ENCODE measurements at regions not wholly inside any gene's neighbourhood (a gene's known extent, or its start where the extent isn't known, plus 50 kb on each side); places are given as distances from the start of the nearest gene placed in this dataset.

DNA sequence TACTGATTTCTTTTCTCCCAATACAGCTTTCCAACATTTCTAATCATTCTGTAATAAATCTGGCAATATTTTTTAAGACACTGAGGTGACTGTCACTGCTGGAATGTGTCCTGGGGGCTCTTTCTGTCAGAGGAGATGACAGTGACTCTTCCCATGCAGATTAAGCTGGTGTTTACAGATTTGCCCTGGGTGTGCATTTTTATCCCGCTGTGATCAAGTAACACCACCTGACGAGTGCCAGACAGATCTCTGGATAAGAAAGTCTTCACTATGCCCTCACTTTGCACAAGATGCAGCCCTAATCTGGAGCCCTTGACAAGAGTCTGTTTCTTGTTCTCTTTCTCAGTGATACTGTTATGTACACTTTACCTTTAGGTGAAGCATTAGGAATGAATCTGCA, 477.7 kb downstream of the ZIC1 start:
- Mint-ChIP-seq H3K27me3 (no peaks in the 10 kb centered on the region), H3K4me3 (no peak overlapping the region)
- DNase-seq = no peak

DNA sequence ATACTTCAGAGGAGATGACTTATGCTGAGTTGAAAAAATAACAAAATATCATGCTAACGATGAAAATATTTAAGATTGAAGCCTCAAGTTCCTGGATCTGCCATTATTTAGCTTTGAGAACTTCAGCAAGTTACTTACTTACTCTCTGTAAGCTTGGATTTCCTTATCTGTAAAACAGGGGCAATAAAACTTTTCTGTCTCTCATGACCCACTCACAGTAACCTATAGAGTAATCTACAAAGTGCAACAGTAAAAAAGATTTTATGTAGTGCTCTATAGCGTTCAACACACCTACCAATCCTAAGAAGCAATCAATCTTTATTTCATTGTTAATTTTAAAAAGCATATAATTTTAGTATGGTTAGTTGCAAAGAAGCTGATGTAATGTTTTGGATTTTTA, 478.6 kb downstream of the ZIC1 start:
- H3K27me3 Mint-ChIP-seq = no peaks in the 10 kb centered on the region
- POLR2A ChIA-PET = no interaction called here
- H3K27ac Mint-ChIP-seq = no peak overlapping the region
- CTCF ChIA-PET = no interaction called here
- intact Hi-C loops (cut with DNase I, micrococcal nuclease) = no loop called here
- no peak for DNase-seq
- H3K4me3 Mint-ChIP-seq = no peak overlapping the region
- H3K9me3 Mint-ChIP-seq (ENCODE audit: low read depth) = peaks cover 6% of the 10 kb centered on the region
- H3K36me3 Mint-ChIP-seq (ENCODE audit: low read depth) = no peaks in the 10 kb centered on the region
- ATAC-seq = no peak
- no peaks in the 10 kb centered on the region for H3K4me1 Mint-ChIP-seq

More for the DNA sequence above, 477.7 kb downstream of the ZIC1 start:
- CTCF ChIA-PET = no interaction called here
- POLR2A ChIA-PET = no interaction called here
- Mint-ChIP-seq H3K9me3 (ENCODE audit: low read depth) (peaks cover 6% of the 10 kb centered on the region), H3K4me1 (no peaks in the 10 kb centered on the region), H3K27ac (no peak overlapping the region), H3K36me3 (ENCODE audit: low read depth) (no peaks in the 10 kb centered on the region)
- intact Hi-C loops (cut with DNase I, micrococcal nuclease) = no loop called here
- ATAC-seq = no peak

DNA sequence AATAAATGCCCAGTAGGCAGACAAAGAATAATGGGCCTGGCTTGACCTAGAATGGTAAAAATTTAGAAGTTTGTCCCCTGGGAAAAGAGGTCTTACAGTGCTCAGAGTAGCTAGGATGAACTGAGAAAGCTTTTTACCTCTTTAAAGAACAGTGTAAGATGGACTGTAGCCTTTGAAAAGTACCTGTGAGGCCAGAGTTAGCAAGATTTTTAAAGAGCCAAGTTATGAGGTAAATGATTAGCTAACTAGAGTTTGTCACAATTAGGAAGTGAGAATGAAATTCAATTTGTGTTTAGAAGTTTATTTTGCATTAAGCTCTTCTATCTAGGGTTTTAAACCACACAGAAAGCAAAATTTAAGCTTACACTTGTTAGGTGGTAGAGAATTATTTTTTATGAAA, 480.9 kb downstream of the ZIC1 start:
- intact Hi-C loops (cut with DNase I, micrococcal nuclease) = no loop called here
- DNase-seq (no peak), ATAC-seq (no peak)
- POLR2A ChIA-PET = no interaction called here
- Mint-ChIP-seq H3K36me3 (ENCODE audit: low read depth) (no peaks in the 10 kb centered on the region), H3K9me3 (ENCODE audit: low read depth) (peaks cover 2% of the 10 kb centered on the region), H3K27me3 (no peaks in the 10 kb centered on the region), H3K27ac (no peak overlapping the region), H3K4me3 (no peak overlapping the region), H3K4me1 (no peaks in the 10 kb centered on the region)
- CTCF ChIA-PET = no interaction called here

GRCh38 chr3:147895509-147895908, 486.3 kb downstream of the ZIC1 start:
- DNase-seq (no peak), ATAC-seq (no peak)
- no peaks in the 10 kb centered on the region for H3K4me1 Mint-ChIP-seq
- no peaks in the 10 kb centered on the region for H3K36me3 Mint-ChIP-seq (ENCODE audit: low read depth)
- H3K9me3 Mint-ChIP-seq (ENCODE audit: low read depth) = no peaks in the 10 kb centered on the region
- H3K27ac Mint-ChIP-seq = no peak overlapping the region
- POLR2A ChIA-PET = no interaction called here
- intact Hi-C loops (cut with DNase I, micrococcal nuclease) = no loop called here
- CTCF ChIA-PET = no interaction called here
- no peaks in the 10 kb centered on the region for H3K27me3 Mint-ChIP-seq
- H3K4me3 Mint-ChIP-seq = no peak overlapping the region

DNA sequence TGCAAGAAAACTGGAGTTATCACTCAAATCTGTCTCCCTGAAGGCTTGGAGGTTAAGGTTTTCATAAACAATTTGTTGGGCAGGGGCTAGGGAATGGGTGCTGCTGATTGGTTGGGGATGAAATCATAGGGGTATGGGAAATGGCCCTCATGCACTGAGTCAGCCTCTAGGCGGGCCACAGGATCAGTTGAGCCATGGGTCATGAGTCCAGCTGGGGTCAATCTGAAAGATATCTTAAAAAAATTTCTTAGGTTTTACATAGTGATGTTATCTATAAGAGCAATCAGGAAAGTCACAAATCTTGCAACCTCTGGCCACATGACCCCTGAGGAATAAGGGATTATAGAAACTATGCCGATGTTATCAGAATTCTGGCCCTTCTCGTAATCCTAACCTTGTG, 491.7 kb downstream of the ZIC1 start:
- intact Hi-C loops (cut with DNase I, micrococcal nuclease) = no loop called here

DNA sequence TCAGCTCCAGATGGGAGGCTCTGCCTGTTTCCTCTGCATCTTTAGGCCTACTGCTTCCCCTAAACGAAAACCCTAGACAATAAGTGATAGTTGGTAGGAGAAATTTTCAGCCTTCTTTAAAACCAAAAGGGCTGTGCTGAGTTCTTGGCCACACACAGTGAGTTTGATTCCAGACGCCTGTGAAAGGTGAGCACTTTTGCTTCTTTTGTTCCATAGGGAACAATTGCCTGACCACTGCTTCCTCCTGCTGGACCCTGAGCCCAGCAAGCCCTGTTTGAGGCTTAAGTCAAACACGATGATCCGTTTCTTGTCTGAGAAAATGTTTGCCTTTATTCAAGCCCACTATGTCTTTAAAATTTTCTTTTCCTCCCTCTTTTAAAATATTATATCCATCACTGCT, 493.9 kb downstream of the ZIC1 start:
- Mint-ChIP-seq H3K4me3 (no peak overlapping the region), H3K27me3 (no peaks in the 10 kb centered on the region), H3K4me1 (no peaks in the 10 kb centered on the region), H3K36me3 (ENCODE audit: low read depth) (no peaks in the 10 kb centered on the region), H3K9me3 (ENCODE audit: low read depth) (no peaks in the 10 kb centered on the region), H3K27ac (no peak overlapping the region)
- no peak for ATAC-seq
- intact Hi-C loops (cut with DNase I, micrococcal nuclease) = no loop called here
- no peak for DNase-seq
- CTCF ChIA-PET = no interaction called here
- POLR2A ChIA-PET = no interaction called here

More for the DNA sequence above, 491.7 kb downstream of the ZIC1 start:
- ATAC-seq (no peak), DNase-seq (no peak)
- H3K4me1 Mint-ChIP-seq = no peaks in the 10 kb centered on the region
- H3K27me3 Mint-ChIP-seq = no peaks in the 10 kb centered on the region
- H3K9me3 Mint-ChIP-seq (ENCODE audit: low read depth) = no peaks in the 10 kb centered on the region
- no peaks in the 10 kb centered on the region for H3K36me3 Mint-ChIP-seq (ENCODE audit: low read depth)
- POLR2A ChIA-PET = no interaction called here
- CTCF ChIA-PET = no interaction called here
- H3K27ac Mint-ChIP-seq = no peak overlapping the region
- H3K4me3 Mint-ChIP-seq = no peak overlapping the region

DNA sequence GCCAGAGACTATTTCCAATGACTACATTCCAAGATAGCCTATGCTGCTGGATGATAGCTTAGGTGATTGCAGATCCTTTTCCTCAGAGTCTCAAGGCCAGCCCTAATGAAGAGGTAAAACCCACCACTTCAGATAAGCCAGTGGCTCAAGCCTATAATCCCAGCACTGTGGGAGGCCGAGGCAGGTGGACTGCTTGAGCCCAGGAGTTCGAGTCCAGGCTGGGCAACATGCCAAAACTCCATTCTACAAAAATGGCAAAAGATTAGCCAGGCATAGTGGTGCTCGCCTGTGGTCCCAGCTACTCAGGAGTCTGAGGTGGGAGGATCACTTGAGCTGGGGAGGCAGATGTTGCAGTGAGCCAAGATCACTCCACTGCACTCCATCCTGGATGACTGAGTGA, 495.3 kb downstream of the ZIC1 start:
- H3K4me3 Mint-ChIP-seq = no peak overlapping the region
- no peak overlapping the region for H3K27ac Mint-ChIP-seq
- no peaks in the 10 kb centered on the region for H3K9me3 Mint-ChIP-seq (ENCODE audit: low read depth)
- DNase-seq = no peak
- intact Hi-C loops (cut with DNase I, micrococcal nuclease) = no loop called here
- ChIA-PET CTCF (no interaction called here), POLR2A (no interaction called here)
- no peaks in the 10 kb centered on the region for H3K36me3 Mint-ChIP-seq (ENCODE audit: low read depth)
- no peak for ATAC-seq
- H3K27me3 Mint-ChIP-seq = no peaks in the 10 kb centered on the region
- H3K4me1 Mint-ChIP-seq = no peaks in the 10 kb centered on the region

DNA sequence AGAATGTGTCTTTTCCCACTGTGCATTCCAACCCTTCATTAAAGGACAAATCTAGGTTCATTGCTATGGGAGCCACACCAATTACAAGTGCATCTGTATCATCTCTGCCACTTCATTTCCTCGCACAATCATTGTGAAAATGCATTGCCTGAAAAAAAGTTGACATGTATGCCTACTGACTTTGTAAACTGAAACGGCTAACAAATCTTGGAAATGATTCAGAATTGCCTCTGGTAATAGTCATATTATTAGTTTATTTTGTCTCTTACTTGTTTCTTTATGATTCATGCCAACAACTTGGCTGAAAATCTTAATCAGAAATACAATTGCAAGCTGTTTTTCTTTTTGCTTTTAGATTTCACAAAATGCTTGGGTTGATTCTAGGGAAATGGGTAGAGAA, 497.1 kb downstream of the ZIC1 start:
- no peaks in the 10 kb centered on the region for H3K27me3 Mint-ChIP-seq
- ATAC-seq (no peak), DNase-seq (no peak)
- no peak overlapping the region for H3K4me3 Mint-ChIP-seq
- intact Hi-C loops (cut with DNase I, micrococcal nuclease) = no loop called here
- H3K4me1 Mint-ChIP-seq = no peaks in the 10 kb centered on the region
- no peaks in the 10 kb centered on the region for H3K36me3 Mint-ChIP-seq (ENCODE audit: low read depth)
- ChIA-PET POLR2A (no interaction called here), CTCF (no interaction called here)
- no peak overlapping the region for H3K27ac Mint-ChIP-seq
- H3K9me3 Mint-ChIP-seq (ENCODE audit: low read depth) = peaks cover 3% of the 10 kb centered on the region

DNA sequence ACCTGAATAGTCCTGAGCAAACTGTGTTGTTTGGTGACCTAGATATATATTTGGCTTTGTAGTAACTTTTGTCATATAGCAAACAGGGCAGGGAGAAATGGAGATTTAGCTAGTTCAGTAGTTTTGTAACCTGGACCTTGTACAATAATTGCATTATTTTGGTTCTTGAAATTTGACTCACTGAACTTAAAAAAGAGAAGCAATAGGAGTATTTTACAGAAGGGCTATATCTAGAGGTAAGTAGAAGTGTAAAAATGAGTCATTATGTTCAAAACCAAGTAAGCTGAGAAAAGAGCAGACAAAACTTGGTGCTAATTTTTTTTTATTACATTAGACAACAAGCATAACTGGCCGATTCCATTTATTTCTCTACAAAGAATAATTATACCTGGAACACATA, 505.4 kb downstream of the ZIC1 start:
- no peaks in the 10 kb centered on the region for H3K4me1 Mint-ChIP-seq
- CTCF ChIA-PET = no interaction called here

DNA sequence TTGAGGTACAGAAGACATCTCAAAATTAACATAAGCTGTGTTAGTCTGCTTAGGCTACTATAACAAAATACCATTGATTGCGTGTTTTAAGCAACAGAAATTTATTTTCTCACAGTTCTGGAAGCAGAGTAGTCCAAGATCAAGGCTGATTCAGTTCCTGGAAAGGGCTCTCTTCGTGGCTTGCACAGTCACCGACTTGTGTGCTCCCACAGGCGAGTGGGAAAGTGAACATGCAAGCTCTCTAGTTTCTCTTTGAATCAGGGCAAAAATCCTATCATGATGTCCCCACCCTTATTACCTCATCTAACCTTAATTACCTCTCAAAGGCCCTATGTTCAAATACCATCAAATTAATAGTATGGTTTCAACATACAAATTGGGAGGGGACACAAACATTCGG, 505.9 kb downstream of the ZIC1 start:
- CTCF ChIA-PET = no interaction called here
- ATAC-seq (no peak), DNase-seq (no peak)
- no peaks in the 10 kb centered on the region for H3K27me3 Mint-ChIP-seq
- no peaks in the 10 kb centered on the region for H3K4me1 Mint-ChIP-seq
- no peaks in the 10 kb centered on the region for H3K36me3 Mint-ChIP-seq (ENCODE audit: low read depth)
- H3K9me3 Mint-ChIP-seq (ENCODE audit: low read depth) = peaks cover 4% of the 10 kb centered on the region
- POLR2A ChIA-PET = no interaction called here
- H3K4me3 Mint-ChIP-seq = no peak overlapping the region
- intact Hi-C loops (cut with DNase I, micrococcal nuclease) = no loop called here
- no peak overlapping the region for H3K27ac Mint-ChIP-seq

More for the DNA sequence above, 505.4 kb downstream of the ZIC1 start:
- Mint-ChIP-seq H3K27ac (no peak overlapping the region), H3K36me3 (ENCODE audit: low read depth) (no peaks in the 10 kb centered on the region), H3K27me3 (no peaks in the 10 kb centered on the region), H3K9me3 (ENCODE audit: low read depth) (peaks cover 3% of the 10 kb centered on the region), H3K4me3 (no peak overlapping the region)
- ATAC-seq = no peak
- no peak for DNase-seq
- intact Hi-C loops (cut with DNase I, micrococcal nuclease) = no loop called here
- POLR2A ChIA-PET = no interaction called here

- Mint-ChIP-seq H3K9me3 (ENCODE audit: low read depth) (peaks cover 2% of the 10 kb centered on the region), H3K4me1 (no peaks in the 10 kb centered on the region), H3K4me3 (no peak overlapping the region), H3K27ac (no peak overlapping the region), H3K27me3 (no peaks in the 10 kb centered on the region), H3K36me3 (ENCODE audit: low read depth) (no peaks in the 10 kb centered on the region)
- CTCF ChIA-PET = no interaction called here
- ATAC-seq (no peak), DNase-seq (no peak)
- POLR2A ChIA-PET = no interaction called here
- intact Hi-C loops (cut with DNase I, micrococcal nuclease) = no loop called here
Measured at GRCh38 chr3:147919496-147919895, 510.3 kb downstream of the ZIC1 start.

DNA sequence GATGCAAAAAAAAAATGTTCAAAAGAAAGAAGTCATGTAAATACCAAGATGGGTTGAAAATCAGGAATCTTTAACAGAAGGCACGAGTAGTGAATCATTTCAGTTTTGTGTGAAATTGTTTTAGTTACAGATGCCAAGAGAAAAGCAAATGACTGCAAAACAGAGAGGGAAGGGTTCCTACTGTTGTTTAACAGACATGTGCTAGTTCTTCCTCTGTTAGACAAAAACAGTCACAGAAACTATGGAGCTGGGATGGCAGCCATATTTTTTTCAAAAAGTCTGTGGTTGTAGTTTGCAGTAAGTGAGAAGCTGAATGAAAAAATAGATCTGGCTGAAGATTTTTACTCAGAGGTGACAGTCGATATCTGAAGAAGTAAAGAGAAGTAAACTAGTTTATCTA, 511.9 kb downstream of the ZIC1 start:
- CTCF ChIA-PET = no interaction called here
- ATAC-seq = no peak
- intact Hi-C loops (cut with DNase I, micrococcal nuclease) = no loop called here
- Mint-ChIP-seq H3K4me3 (no peak overlapping the region), H3K36me3 (ENCODE audit: low read depth) (no peaks in the 10 kb centered on the region), H3K9me3 (ENCODE audit: low read depth) (peaks cover 2% of the 10 kb centered on the region), H3K27ac (no peak overlapping the region), H3K27me3 (no peaks in the 10 kb centered on the region), H3K4me1 (no peaks in the 10 kb centered on the region)
- DNase-seq = no peak
- POLR2A ChIA-PET = no interaction called here

- no peaks in the 10 kb centered on the region for H3K36me3 Mint-ChIP-seq (ENCODE audit: low read depth)
- intact Hi-C loops (cut with DNase I, micrococcal nuclease) = no loop called here
- H3K9me3 Mint-ChIP-seq (ENCODE audit: low read depth) = peaks cover 2% of the 10 kb centered on the region
- CTCF ChIA-PET = no interaction called here
- DNase-seq (no peak), ATAC-seq (no peak)
- H3K27ac Mint-ChIP-seq = no peak overlapping the region
- H3K27me3 Mint-ChIP-seq = no peaks in the 10 kb centered on the region
- no peak overlapping the region for H3K4me3 Mint-ChIP-seq
- H3K4me1 Mint-ChIP-seq = no peaks in the 10 kb centered on the region
- POLR2A ChIA-PET = no interaction called here
Measured at GRCh38 chr3:147924755-147925154, 515.6 kb downstream of the ZIC1 start.

Measured in activated CD4-positive, alpha-beta T cell treated with anti-CD3 and anti-CD28 coated beads for 36 hours (primary cell).